ENCODE measurements at regions not wholly inside any gene's neighbourhood (a gene's known extent, or its start where the extent isn't known, plus 50 kb on each side); places are given as distances from the start of the nearest gene placed in this dataset.
"Not testable (repeated sequence)": the region's sequence is repeated elsewhere in the genome, so short reads cannot be mapped to it uniquely, and the experiment has no call there.

DNA sequence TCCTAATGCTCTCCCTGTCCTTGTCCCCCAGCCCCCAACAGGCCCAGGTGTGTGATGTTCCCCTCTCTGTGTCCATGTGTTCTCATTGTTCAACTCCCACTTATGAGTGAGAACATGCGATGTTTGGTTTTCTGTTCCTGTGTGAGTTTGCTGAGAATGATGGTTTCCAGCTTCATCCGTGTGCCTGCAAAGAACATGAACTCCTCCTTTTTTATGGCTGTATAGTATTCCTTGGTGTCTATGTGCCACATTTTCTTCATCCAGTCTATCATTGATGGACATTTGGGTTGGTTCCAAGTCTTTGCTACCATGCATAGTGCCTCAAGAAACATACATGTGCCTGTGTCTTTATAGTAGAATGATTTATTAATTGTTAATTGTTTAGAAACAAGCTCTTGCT lies 249.1 kb downstream of the ASMT start:
- intact Hi-C loops (cut with micrococcal nuclease; ENCODE audit: unreplicated experiment); H3K4me3 ChIP-seq (replicated peaks in 1 of 3; ENCODE audit: insufficient read depth in 1 of 3, low read depth in 2 of 3, low read length in 3 of 3); DNase-seq (ENCODE audit: low spot score); BruUV-seq (replicated peaks); H3K36me3 ChIP-seq (replicated peaks in 1 of 2; ENCODE audit: control insufficient read depth in 1 of 2, insufficient read depth in 2 of 2, low read length in 2 of 2); H3K27ac ChIP-seq (ENCODE audit: extremely low read length, insufficient read depth, low read length); ATAC-seq; H3K4me1 ChIP-seq (ENCODE audit: insufficient read depth, low read length); H4K20me1 ChIP-seq (ENCODE audit: insufficient read depth, low read length); CTCF ChIA-PET (ENCODE audit: low intra/inter-chr PET ratio, low total read pairs); FAIRE-seq; POLR2A ChIA-PET; H3K27me3 ChIP-seq (ENCODE audit: control insufficient read depth in 1 of 2, insufficient read depth in 2 of 2, low read length in 2 of 2); H3K9me3 ChIP-seq (ENCODE audit: low read length); H2AFZ ChIP-seq (ENCODE audit: low read length); H3K79me2 ChIP-seq (ENCODE audit: insufficient read depth, low read length); in situ Hi-C loops (cut with HindIII; ENCODE audit: extremely low pct_ligation_motif_present, low pct_unique_long_range_greater_than_20kb); H3K4me2 ChIP-seq (ENCODE audit: low read depth, low read length); H3K9ac ChIP-seq (ENCODE audit: insufficient read depth, low read depth, low read length): not testable (repeated sequence)
- 70% methylated on average over 2 of the region's 2 CpGs for WGBS (ENCODE audit: low lambda C conversion rate)

DNA sequence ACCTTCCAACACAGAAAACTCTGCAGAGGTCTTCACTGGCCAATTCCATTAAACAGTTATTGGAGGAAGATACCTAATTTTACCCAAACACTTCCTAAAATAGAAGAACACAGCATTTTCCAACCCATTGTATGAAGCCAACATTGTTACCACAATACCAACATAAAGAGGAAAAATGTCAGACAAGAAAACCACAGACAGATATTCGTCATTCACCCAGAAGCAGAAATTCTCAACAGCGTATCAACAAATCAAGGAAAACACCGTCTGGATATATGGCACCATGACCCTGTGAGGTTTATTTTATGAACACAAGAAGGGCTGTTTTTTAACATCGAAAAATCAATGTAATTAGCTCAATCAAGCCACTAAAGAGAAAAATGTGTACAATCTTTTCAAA lies 255.6 kb downstream of the ASMT start:
- H3K79me2 ChIP-seq (ENCODE audit: insufficient read depth, low read length) = no peaks in the 10 kb centered on the region
- POLR2A ChIA-PET = no interaction called here
- TF ChIP-seq, protein P1, sequence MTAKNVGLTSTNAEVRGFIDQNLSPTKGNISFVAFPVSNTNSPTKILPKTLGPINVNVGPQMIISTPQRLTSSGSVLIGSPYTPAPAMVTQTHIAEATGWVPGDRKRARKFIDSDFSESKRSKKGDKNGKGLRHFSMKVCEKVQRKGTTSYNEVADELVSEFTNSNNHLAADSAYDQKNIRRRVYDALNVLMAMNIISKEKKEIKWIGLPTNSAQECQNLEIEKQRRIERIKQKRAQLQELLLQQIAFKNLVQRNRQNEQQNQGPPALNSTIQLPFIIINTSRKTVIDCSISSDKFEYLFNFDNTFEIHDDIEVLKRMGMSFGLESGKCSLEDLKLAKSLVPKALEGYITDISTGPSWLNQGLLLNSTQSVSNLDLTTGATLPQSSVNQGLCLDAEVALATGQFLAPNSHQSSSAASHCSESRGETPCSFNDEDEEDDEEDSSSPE (CRISPR knock-in tag; IDR thresholded peaks at IDR 0.05) = no peak
- TF ChIP-seq ZFP62 (CRISPR knock-in tag; IDR thresholded peaks at IDR 0.05) (no peak), NFE2 (CRISPR knock-in tag; IDR thresholded peaks at IDR 0.05) (no peak)
- TF ChIP-seq, protein P2, sequence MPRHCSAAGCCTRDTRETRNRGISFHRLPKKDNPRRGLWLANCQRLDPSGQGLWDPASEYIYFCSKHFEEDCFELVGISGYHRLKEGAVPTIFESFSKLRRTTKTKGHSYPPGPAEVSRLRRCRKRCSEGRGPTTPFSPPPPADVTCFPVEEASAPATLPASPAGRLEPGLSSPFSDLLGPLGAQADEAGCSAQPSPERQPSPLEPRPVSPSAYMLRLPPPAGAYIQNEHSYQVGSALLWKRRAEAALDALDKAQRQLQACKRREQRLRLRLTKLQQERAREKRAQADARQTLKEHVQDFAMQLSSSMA (CRISPR knock-in tag; IDR thresholded peaks at IDR 0.05) = no peak
- FAIRE-seq (no peak), DNase-seq (ENCODE audit: low spot score) (no peak), ATAC-seq (no peak)
- no peaks in the 10 kb centered on the region for H3K27me3 ChIP-seq (ENCODE audit: control insufficient read depth in 1 of 2, insufficient read depth in 2 of 2, low read length in 2 of 2)
- intact Hi-C loops (cut with micrococcal nuclease; ENCODE audit: unreplicated experiment) (no loop called here), in situ Hi-C loops (cut with HindIII; ENCODE audit: extremely low pct_ligation_motif_present, low pct_unique_long_range_greater_than_20kb) (no loop called here)
- no peak overlapping the region for H3K4me3 ChIP-seq (replicated peaks in 1 of 3; ENCODE audit: insufficient read depth in 1 of 3, low read depth in 2 of 3, low read length in 3 of 3)
- 30% methylated on average over 4 of the region's 4 CpGs for WGBS (ENCODE audit: low lambda C conversion rate)
- no peak overlapping the region for H3K9ac ChIP-seq (ENCODE audit: insufficient read depth, low read depth, low read length)
- H4K20me1 ChIP-seq (ENCODE audit: insufficient read depth, low read length) = no peaks in the 10 kb centered on the region
- H3K27ac ChIP-seq (ENCODE audit: extremely low read length, insufficient read depth, low read length) = no peak overlapping the region
- no TSS peak for BruUV-seq (replicated peaks)
- H3K36me3 ChIP-seq (replicated peaks in 1 of 2; ENCODE audit: control insufficient read depth in 1 of 2, insufficient read depth in 2 of 2, low read length in 2 of 2) = no peaks in the 10 kb centered on the region
- H3K4me1 ChIP-seq (ENCODE audit: insufficient read depth, low read length) = no peaks in the 10 kb centered on the region
- H3K9me3 ChIP-seq (ENCODE audit: low read length) = no peaks in the 10 kb centered on the region
- CTCF ChIA-PET (ENCODE audit: low intra/inter-chr PET ratio, low total read pairs) = no interaction called here
- no peak overlapping the region for H2AFZ ChIP-seq (ENCODE audit: low read length)
- H3K4me2 ChIP-seq (ENCODE audit: low read depth, low read length) = no peak overlapping the region

All from HepG2 (cell line).